ENCODE measurements at regions not wholly inside any gene's neighbourhood (a gene's known extent, or its start where the extent isn't known, plus 50 kb on each side); places are given as distances from the start of the nearest gene placed in this dataset.

DNA sequence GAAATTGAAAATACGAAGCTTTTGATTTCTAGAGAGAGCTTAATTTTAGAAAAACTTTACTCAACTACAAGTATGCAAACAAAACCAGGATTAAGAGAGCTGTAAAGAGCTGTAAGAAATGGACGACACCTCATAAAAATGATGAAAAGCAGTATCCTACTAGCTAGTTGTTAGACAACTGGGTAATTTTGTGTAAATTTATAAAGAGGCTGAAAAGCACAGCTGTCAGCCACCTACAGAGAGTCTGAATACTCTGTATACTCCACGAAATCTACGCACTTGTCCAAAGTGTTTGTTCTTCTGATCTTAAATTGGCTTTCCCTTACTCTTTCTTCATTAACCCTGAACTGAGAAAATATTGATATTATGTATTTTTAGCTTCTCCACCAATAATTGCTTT, 808.4 kb upstream of the EPHA7 start:
- no peak for TF ChIP-seq FOXM1 (IDR thresholded peaks at IDR 0.05; ENCODE audit: borderline replicate concordance, low read depth)
- TF ChIP-seq, protein P1, sequence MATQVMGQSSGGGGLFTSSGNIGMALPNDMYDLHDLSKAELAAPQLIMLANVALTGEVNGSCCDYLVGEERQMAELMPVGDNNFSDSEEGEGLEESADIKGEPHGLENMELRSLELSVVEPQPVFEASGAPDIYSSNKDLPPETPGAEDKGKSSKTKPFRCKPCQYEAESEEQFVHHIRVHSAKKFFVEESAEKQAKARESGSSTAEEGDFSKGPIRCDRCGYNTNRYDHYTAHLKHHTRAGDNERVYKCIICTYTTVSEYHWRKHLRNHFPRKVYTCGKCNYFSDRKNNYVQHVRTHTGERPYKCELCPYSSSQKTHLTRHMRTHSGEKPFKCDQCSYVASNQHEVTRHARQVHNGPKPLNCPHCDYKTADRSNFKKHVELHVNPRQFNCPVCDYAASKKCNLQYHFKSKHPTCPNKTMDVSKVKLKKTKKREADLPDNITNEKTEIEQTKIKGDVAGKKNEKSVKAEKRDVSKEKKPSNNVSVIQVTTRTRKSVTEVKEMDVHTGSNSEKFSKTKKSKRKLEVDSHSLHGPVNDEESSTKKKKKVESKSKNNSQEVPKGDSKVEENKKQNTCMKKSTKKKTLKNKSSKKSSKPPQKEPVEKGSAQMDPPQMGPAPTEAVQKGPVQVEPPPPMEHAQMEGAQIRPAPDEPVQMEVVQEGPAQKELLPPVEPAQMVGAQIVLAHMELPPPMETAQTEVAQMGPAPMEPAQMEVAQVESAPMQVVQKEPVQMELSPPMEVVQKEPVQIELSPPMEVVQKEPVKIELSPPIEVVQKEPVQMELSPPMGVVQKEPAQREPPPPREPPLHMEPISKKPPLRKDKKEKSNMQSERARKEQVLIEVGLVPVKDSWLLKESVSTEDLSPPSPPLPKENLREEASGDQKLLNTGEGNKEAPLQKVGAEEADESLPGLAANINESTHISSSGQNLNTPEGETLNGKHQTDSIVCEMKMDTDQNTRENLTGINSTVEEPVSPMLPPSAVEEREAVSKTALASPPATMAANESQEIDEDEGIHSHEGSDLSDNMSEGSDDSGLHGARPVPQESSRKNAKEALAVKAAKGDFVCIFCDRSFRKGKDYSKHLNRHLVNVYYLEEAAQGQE (IDR thresholded peaks at IDR 0.05; ENCODE audit: low read depth) = no peak
- TF ChIP-seq YY1 (IDR thresholded peaks at IDR 0.05; ENCODE audit: low read depth) = no peak
- TF ChIP-seq EP300 (IDR thresholded peaks at IDR 0.05; ENCODE audit: borderline replicate concordance) = no peak
- no peak for TF ChIP-seq TAF1 (IDR thresholded peaks at IDR 0.05; ENCODE audit: low read depth)
- TF ChIP-seq, protein P2, sequence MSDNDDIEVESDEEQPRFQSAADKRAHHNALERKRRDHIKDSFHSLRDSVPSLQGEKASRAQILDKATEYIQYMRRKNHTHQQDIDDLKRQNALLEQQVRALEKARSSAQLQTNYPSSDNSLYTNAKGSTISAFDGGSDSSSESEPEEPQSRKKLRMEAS (IDR thresholded peaks at IDR 0.05) = no peak
- no peak for TF ChIP-seq NFIC (IDR thresholded peaks at IDR 0.05)
- TF ChIP-seq TEAD4 (IDR thresholded peaks at IDR 0.05) = no peak
